ENCODE measurements at regions not wholly inside any gene's neighbourhood (a gene's known extent, or its start where the extent isn't known, plus 50 kb on each side); places are given as distances from the start of the nearest gene placed in this dataset.

DNA sequence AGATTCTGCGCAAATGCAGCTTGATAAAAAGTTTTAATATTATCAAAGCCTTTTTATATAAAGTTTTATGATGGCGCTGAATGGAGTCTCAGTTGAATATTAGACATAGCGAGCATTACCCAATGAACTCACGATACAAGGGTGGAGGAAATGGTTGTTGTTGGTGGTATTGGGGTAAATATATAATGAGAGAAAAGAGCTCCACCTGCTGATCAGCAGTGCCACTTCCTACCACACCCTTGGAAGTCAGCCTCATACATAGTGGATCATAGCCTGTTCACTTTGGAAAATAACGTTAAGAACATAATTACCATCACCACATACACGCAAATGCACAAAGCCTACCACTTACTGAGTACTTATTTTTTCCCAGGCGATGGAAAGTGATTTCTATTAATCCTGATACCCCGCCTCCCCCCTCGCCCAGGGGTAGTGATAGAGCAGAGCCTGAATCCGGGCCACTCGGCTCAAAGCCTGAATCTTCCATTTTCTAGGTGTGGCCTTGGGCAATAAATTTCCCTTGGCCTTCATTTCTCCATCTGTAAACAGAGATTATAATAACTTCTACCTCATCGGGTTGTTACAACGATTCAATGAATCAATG lies 358.3 kb downstream of the KLF5 start:
- CTCF ChIA-PET = no interaction called here

DNA sequence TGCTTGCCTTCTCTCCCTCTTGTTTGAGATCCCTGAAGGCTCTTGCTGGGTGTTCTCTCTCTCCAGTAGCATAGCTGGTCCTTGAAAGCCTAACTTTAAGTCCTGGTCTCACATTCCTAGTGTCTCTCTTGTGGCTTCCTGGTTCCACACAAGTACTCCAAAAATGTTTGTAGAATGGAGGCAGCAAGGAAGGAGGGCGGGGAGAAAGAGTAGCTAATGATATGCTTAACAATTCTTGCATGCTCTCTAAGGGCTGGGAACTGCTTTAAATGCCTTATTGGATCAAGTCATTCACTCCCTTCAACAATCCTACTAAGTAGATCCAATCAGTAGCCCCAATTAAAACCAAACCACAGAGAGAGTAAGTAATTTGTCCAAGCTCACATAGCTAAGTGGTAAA lies 357.3 kb downstream of the KLF5 start:
- POLR2A ChIA-PET = no interaction called here
- CTCF ChIA-PET = no interaction called here

More for the DNA sequence above, 358.3 kb downstream of the KLF5 start:
- POLR2A ChIA-PET = no interaction called here

DNA sequence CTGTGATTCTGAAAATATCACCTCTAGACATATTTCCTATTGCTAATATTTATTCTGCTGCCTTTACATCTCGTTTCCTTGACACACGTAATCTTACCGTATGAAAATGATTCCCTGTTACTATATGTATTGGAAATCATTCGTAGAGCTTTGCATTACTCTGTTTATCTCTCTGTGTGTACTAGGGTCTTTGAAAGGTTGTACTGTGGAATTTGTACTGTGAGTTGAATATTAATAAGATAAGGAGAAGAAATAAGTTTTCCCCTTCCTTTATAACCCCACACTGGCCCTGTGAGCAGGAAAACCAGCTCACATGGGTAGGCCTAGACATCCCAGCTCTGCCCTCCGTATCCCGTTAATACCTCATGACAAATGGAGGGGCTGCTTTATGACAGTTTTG lies 354.9 kb downstream of the KLF5 start:
- ChIA-PET CTCF (no interaction called here), POLR2A (no interaction called here)

- POLR2A ChIA-PET = no interaction called here
- CTCF ChIA-PET = no interaction called here
Observed at GRCh38 chr13:73412933-73413332, 354.1 kb downstream of the KLF5 start.

GRCh38 chr13:73411067-73411809 lies 352.4 kb downstream of the KLF5 start:
- POLR2A ChIA-PET = no interaction called here

DNA sequence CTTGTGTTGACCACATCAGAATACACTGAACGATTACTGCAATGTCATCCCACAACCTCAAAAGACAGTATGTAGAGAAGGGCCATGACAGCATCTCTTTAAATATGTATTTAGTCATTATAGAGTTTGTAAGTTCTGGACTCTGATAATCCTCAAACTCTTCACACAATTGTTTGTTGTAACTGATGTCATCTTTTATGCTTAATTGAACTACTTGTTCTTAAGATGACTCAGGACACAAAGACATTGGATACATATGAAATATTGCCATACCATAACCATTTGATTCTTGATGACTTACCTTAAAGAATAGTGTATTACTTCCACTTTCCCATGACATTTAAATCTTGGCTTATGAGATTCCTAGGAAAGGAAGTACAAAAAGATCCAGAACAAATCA lies 347.6 kb downstream of the KLF5 start:
- POLR2A ChIA-PET = no interaction called here
- CTCF ChIA-PET = no interaction called here

More at GRCh38 chr13:73411067-73411809, 352.4 kb downstream of the KLF5 start:
- CTCF ChIA-PET = no interaction called here

DNA sequence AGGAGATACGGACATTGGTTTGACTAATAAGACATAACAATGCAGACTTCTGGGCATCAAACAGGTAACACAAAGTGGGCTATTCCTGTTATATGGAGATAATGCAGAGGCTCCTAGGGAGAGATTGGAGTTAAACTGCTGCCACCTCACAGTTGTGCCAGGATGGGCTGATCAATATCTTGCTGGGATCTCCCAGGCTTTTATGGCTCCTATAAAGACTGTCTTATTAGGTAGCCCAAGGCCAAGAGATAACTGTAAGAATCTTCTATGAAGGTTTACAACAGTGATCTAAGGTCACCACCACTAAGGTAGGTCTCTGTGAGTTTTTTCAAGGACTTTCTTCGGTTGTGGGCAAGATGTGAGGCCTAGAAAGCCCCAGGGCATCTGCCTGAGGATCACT lies 345.8 kb downstream of the KLF5 start:
- POLR2A ChIA-PET = no interaction called here
- CTCF ChIA-PET = no interaction called here

GRCh38 chr13:73403355-73404120 lies 344.7 kb downstream of the KLF5 start:
- CTCF ChIA-PET = no interaction called here
- POLR2A ChIA-PET = no interaction called here

- CTCF ChIA-PET = no interaction called here
- POLR2A ChIA-PET = no interaction called here
Observed at GRCh38 chr13:73401769-73402168, 343.0 kb downstream of the KLF5 start.

- POLR2A ChIA-PET = no interaction called here
- CTCF ChIA-PET = no interaction called here
Observed at GRCh38 chr13:73399347-73400216, 340.8 kb downstream of the KLF5 start.

DNA sequence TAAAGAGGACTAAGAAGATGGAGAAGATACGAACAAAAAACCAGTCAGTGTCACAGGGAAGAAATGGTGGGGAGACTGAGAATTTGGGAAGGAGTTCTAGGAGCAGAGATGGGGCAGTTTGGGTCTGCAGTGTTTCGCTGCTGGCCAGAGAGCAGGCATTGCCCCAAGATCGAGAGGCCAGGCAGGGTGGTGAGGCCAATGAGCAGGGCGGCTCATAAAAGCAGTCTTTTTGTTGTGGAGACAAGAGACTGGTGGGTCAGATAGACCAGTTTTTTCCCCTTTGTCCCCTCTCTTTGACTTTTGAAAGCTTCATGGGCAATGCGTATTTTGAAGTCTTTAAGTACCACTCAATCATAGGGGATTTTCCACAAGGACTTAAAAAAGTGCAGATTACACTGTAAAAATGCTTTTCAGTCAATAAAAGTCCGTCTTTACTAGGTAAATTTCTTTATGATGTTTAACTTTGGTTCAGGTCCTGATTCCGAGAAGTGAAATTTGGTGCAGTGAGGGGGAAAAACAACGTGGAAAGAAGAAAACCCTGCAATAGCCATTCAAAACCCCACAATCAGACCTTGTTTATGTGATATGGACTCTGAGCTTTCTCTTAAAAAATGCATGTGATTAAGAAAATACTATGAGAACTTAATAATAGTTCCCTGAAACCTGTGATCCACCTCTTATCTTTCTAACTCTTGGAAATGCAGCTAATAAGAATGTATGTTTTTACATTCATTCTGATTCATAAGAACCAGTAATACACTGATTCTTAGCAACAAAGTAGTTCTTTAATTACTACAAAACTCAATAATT lies 338.9 kb downstream of the KLF5 start:
- ChIA-PET CTCF (no interaction called here), POLR2A (no interaction called here)

DNA sequence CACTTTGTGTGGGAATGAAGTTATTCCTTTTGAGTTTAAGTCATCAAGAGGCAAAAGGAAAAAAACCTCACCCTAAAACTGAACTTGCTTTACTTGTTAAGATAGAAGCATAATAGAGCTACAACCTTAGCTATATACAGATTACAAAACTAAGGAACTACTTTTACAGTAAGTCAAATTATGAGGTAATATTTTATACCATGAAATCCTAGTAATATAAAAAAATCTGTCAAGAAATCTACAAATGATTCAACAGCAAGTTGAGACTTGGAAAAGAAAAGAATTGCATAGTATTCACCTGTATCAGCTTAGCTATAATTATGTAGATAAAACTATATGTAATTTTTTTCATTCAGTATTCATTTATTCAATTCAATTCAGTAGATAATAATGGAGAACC lies 335.3 kb downstream of the KLF5 start:
- ChIA-PET CTCF (no interaction called here), POLR2A (no interaction called here)

DNA sequence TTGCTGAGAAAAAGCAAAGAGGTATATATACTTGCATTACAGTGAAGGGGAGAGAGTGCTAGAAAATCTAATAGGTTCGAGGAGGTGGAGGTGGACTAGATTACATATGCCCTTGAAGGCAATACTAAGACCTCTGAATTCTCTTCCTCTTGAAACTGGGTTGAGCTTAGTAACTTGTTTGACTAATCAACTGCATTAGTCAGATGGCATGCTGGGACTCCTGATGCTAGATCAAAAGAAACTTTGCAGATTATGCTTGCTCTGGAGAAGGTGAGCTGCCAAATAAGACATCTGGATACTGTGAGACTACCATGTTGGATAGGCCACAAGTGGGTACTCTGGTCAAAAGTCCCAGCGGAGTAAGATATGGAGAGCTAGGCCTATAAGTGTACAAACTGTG lies 331.3 kb downstream of the KLF5 start:
- CTCF ChIA-PET = no interaction called here

DNA sequence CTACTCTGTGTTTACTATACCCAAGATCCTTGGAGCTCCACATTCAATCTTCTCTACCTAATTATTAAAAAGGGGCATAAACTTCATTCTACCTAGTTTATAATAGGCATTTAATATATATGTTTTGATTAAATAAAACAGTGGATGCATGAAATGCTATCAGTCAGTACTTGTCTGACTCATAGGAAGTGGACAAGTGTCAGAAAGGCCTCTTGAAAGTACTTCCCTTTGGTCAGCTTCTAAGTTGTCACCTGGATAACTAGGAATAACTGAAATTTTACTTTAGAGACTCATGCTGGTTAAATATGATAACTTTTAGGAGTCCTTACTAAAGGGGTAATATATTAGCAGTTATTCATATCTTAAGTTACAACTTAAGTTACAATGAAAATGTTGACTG lies 329.8 kb downstream of the KLF5 start:
- ChIA-PET CTCF (no interaction called here), POLR2A (no interaction called here)

More for the DNA sequence above, 331.3 kb downstream of the KLF5 start:
- POLR2A ChIA-PET = no interaction called here

- CTCF ChIA-PET = no interaction called here
- POLR2A ChIA-PET = interaction anchor here (0.7 kb wide), 1 partner anchor 23 kb away, joined by 5 read pairs; no protein-coding TSS in a partner anchor
Observed at GRCh38 chr13:73387318-73387717, 328.5 kb downstream of the KLF5 start.

DNA sequence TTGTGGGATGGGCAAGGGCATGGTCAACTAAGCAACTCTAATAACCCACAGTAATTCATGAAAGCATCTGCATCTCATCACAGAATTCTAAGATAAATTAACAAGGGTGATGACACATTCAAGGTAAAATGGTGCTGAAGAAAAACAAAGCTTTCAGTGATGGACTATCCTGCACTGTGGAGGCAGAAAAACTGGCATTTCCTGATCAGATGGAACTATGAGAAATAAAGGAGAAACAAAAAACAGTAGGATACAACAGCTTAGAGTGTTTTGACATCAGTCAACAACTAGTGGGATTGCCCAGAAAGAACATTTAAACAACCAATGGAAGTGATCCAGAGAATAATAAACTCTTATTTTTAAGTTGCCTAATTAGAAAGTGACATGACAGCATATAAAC lies 327.0 kb downstream of the KLF5 start:
- POLR2A ChIA-PET = no interaction called here
- CTCF ChIA-PET = no interaction called here

DNA sequence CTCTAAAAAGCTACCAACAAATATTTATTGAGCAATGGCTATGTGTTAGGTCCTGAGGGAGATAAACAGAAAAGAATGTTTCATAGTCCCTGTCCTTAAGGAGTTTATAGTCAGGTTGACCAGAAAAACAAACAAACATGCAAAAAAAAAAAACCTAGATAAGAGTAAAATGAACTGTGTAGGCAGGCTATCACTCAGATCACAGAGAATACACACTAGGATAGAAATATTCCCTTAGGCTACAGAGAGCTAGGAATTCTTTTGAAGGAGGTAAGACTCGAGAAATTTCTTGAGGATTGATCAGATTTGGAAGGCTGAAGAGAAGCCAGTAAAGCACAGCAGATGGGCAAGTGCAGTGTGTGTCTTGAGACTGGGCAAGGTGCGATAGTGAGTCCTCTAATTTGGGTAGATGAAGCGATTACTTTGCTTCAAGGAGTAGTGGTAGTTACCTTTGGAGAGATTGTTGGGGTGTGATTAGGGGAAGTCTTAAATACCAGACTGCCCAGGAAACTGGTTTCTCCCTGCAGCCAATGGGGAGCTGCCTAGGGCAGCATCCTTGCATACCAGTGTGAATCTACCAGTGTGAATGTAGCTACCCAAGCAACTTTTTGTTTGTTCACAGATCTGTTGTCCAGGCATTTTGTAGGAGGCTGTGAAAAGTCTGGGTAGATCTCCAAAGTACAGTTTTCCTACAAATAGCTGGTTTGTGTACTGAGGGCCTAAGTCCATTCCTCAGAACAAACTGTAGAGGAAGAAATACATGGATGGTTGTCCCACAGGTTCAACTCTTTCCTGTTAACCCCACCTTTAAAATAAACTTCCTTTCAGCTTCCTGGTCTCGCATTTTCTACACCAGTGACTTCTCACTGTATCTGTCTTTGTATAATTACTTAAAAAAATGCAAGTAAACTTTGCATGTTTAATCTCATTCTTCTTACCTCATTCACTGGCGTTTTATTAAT lies 314.1 kb downstream of the KLF5 start:
- ChIA-PET POLR2A (no interaction called here), CTCF (no interaction called here)

GRCh38 chr13:73370066-73370465 lies 311.3 kb downstream of the KLF5 start:
- POLR2A ChIA-PET = no interaction called here

More at GRCh38 chr13:73370066-73370465, 311.3 kb downstream of the KLF5 start:
- CTCF ChIA-PET = no interaction called here

All from activated CD8-positive, alpha-beta memory T cell treated with anti-CD3 and anti-CD28 coated beads for 36 hours (primary cell).